SH-SY5Y (cell line): ENCODE measurements at regions not wholly inside any gene's neighbourhood (a gene's known extent, or its start where the extent isn't known, plus 50 kb on each side); places are given as distances from the start of the nearest gene placed in this dataset.

Source experiments
- GATA2 ChIP-seq: IDR thresholded peaks from 2 replicates; pipeline ENCODE4 v1.6.1; 2011; ENCODE audit warnings: mild to moderate bottlenecking, low read depth, low read length
- GATA3 ChIP-seq: IDR thresholded peaks from 2 replicates; pipeline ENCODE4 v1.6.1; 2011; ENCODE audit warnings: low read depth, mild to moderate bottlenecking, low read length, moderate library complexity

DNA sequence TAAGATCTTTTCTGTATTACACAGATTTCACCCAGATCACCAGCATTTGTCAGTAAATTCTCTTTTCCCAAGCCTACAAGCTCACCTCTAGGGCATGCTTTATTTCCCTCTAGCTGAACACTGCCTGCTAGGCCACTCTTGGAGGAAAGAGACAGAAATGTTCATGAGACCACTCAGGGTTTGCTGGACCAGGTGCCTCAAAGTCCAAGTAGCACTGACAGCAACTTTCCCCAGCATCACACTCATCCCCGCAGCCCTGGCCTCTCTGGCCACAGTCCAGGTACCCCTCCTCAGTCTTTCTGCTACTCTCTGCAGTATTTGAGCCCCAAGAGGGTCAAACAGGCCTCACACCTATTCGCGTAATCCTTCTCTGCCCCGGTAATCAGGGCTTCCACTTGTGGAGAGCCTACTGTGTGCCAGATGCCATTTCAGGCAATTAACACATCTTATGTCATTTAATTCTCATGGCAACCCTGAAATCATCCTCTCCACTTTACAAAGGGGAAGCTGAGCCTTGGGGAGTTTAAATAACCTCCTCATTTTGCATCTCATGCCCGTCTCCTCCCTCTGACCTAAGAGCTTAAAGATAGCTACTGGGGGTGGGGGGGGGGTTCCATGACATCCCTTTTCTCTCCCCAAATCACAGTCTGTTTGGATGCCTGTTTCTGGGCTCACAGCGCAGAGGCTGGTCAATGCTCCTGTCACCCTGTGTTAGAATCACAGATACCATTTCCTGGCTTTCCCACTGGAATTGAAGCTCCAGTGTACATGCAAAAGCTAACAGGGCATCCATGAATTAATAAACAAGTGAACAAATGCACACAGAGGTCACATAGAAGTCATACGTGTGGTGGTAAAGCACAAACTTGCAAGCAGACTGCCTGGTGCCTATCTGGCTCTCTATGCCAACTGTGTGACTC lies 88.5 kb downstream of the PRLHR start:
- TF ChIP-seq GATA2 (no peak), GATA3 (no peak)

DNA sequence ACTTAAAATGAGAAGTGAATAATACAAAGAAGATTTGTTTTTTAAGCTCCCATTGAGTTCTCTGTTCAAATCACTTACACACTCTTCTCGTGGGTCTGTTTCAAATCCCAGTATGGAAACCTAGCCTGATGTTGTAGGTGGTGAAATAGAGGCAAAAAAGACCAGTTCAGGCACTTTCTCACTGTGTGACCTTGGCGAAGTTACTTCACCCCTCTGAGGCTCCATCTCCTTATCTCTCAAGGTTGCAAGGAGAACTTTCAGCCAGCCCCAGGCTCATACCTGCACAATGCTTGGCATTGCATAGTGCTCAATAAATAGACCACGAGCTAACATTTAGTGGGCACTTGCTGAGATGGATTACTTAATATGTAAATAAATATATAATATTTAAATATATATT lies 90.1 kb downstream of the PRLHR start:
- TF ChIP-seq GATA2 (no peak), GATA3 (no peak)

DNA sequence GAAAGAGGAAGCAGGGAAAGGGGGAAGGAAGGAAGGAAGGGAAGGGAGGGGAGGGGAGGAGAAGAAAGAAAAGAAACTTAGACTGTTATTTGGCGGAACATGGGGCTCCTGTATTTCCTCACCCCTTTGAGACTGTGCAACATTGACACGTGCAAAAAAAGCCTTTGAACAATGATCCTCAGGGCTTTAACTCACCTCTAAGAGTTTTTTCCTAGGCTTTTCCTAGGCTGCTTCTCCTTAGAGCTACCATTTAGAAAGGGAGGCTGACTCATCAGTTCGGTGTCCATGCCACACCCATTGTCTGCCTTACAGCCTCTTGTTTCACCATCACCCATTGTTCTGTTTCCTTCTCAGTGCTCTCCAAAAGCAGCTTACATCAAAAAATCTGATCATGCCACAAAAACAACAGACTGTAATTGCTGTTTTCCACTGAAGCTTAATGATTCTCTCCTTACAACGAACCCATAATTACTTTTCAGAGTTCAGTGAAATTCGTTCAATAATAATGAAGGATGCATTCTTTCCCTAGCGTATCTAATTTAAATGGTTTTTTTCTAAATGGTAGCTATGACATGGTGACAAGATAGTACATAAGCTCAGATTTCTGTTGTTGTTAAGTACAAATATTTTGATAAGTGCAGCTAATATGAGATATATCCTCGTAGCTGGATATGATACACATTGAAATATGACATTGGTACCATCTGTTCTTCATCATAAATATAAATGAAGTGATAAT lies 90.8 kb downstream of the PRLHR start:
- no peak for TF ChIP-seq GATA2
- TF ChIP-seq GATA3, result no peak

DNA sequence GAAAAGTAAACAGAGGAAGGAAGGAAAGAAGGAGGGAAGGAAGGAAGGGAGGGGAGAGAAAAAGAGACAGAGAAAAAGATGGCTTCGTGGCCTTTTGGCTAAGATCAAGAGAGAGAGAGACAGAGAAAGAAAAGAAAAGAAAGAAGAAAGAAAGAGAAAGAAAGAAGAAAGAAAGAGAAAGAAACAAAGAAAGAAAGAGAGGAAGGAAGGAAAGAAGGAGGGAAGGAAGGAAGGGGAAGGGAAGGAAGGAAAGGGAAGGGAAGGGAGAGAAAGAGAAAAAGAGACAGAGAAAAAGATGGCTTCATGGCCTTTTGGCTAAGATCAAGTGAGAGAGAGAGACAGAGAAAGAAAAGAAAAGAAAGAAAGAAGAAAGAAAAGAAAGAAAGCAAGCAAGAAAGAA lies 91.4 kb downstream of the PRLHR start:
- TF ChIP-seq GATA2, result no peak
- TF ChIP-seq GATA3, result no peak

DNA sequence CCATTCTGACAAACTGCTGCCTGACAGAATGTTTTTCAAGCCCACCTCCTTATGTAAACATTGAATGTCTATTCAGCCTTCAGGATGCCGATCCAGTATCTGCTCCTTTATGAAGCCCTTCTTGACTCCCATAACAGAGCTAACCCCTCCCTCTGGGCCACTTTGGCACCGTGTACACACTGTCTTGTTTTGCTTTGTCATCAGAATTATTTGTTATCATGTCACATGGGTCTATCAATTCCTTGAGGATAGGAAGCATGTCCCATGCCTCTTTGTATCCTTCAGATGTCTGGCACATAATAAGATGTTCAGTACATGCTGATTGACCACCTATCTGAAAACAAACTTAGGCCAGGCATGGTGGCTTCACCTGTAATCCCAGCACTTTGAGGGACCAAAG lies 92.3 kb downstream of the PRLHR start:
- TF ChIP-seq GATA2 (no peak), GATA3 (no peak)

DNA sequence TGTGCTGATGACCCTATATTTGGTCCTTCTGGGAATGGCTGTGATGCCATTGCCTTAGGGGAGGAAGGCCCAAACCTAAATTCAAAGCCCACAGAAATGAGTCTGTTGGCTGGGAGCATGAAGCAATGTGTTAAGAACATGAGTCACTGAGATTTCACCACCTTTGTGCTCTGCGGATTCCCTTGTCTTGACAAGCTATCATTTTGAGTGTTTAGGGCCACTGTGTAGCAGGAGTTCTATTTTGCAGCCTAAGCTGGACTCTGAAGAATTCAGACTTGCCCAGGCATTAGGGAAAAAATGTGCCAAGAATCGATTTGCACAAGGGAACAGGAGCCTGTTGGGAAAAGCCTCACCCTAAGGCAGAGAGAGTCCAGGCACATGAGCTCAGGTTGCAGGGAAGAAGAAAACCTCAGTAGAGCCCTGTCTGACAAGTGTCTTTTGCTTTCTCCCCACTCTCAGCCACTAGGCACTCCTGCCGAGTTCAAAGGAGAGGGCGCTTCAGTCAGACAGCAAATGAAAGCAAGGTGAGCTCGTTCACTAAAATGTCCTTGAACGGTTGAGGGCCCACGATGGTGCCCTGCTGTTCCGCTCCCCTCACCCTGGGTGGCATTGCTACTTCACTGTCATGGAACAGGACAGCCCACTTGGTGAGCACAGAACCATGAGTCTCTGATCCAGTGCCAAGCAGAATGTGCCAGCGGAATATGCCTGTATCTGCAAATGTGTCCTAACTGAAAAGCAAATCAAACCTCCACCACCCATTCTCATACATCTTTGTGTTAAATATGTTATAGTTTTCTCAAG lies 93.6 kb downstream of the PRLHR start:
- no peak for TF ChIP-seq GATA2
- no peak for TF ChIP-seq GATA3

DNA sequence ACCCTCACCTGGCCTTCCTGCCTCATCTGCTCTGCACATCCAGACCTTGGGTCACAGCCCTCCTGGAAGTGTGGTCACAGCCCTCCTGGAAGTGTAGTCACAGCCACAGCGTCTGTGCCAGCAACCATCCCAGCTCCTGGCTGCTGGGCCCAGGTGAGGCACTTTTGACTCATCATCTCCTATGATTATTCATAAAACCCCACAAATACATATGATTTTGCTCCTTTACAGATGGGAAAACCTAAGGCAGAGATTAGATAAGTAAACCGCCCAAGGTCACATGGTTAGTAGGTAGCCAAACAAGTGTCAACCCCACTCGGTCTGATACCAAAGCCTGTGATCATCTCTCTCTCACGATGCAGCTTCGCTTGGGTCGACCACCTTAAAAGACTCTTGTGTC lies 94.3 kb downstream of the PRLHR start:
- TF ChIP-seq GATA2 (no peak), GATA3 (no peak)

DNA sequence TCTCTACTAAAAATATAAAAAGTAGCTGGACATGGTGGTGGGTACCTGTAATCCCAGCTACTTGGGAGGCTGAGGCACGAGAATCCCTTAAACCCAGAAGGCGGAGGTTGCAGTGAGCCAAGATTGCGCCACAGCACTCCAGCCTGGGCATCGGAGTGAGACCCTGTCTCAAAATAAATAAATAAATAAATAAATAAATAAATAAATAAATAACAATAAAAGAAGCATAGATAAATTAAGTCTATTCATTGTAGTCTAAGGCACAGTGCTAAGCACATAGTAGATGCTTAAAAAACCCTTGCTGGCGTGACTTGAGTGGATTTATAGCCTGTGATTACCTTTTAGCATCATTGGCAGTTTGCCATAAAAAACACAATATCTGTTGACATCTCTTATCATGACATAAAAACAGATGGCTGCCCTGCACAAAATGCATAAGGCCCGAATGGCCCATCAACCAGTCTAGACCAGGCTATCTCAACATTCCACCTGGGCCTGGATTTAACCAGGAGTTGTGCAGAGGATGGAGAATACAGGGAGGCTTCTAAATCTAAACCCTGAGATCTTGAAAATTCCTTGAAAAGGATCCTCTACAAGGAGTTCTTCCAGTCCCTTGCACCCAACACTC lies 94.9 kb downstream of the PRLHR start:
- TF ChIP-seq GATA3, result peak; percentile 50; the same call in 1 of the 2 replicates
- peak; percentile 88 for TF ChIP-seq GATA2

DNA sequence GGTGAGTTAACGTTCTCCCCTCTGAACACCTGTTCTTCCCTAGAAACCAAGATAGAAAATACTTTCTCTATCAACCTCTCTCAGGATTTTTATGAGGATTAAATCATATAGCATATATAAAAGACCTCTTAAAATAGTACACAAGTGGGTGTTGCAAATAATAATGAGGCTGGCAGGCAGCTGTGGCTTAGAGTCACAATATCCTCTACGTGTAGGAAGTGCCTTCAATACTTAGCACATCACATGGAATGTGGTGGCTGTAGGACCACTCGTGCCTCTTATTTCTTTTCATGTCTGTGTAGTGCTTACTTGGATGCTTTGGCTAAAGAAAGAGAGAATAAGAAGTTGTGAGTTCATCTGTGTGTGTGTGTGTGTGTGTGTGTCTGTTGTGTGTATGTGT lies 96.3 kb downstream of the PRLHR start:
- no peak for TF ChIP-seq GATA2
- TF ChIP-seq GATA3, result no peak

DNA sequence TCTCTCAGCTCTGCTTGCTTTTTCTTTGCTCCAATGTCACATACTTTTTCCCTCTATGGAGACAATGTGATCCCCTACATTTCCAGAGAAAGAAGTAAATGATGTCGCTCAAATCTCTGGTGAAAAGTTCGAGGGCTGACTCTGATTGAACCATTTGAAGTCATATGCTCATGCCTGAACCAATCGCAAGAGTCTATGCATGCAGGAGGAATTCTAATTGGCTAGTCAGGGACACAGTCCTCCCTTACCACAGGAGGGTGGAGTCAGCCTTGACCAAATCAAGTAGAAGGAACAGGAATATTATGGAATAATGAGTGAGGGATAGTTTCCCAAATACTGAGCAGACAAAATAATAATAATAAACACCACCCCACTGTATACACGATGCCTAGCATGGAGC lies 96.8 kb downstream of the PRLHR start:
- TF ChIP-seq GATA2, result no peak
- TF ChIP-seq GATA3, result no peak

DNA sequence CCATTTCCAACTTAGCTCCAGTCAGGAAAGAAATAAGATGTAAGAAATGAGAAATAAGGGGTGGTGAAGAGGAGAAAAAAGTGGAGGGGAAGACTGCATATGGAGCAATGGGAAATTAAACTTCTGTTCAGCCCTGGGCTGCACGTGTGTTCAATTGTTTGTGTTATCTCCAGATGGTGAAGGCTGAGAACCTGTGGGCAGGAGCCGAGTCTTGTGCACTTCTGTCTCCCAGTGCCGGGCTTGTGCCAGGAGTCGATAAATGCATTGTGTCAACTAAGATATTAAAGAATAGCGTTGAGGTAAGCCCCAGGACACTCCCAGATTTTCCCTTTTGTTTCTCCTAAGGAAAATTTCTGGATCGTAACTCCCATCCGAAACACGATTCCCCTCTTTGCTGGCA lies 98.2 kb downstream of the PRLHR start:
- TF ChIP-seq GATA2 (0 out of 2 replicates have a peak, but pooled peaks have one; percentile 9), GATA3 (no peak)

DNA sequence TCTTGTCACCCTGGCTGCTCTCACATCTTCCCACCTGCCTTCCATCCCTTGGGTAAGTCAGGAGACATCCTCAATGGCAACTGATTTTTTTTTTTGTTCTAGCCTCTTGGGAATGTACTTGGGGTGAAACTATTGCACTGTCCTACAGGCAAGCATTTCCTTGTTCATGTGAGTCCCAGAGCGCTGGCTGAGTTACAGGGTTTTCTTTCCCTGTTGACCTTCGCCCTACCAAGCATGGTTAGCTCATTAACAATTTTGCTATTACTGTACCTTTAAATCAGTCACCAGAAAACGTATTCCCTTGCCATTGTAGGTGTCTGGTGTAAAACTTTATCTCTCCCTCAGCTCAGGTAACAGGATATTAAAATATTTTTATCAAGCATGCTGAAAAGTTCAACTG lies 98.9 kb downstream of the PRLHR start:
- TF ChIP-seq GATA2, result no peak
- TF ChIP-seq GATA3, result no peak

DNA sequence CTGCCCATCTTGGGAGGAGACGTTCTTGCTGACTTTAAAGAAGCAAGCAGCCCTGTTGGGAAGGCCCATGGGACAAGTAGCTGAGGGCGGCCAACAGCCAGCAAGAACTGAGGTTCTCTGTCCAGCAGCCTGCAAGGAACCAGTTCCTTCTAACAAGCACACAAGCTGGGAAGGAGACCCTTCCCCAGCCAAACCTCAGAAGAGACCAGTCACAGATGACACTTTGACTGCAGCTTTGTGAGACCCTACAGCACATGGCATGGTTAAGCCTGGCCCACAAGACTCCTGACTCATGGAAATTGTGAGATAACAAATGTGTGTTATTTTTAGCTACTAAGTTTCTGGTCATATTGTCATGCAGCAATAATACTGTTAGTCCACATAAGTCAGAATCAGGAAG lies 99.9 kb downstream of the PRLHR start:
- TF ChIP-seq GATA3 (no peak), GATA2 (no peak)

DNA sequence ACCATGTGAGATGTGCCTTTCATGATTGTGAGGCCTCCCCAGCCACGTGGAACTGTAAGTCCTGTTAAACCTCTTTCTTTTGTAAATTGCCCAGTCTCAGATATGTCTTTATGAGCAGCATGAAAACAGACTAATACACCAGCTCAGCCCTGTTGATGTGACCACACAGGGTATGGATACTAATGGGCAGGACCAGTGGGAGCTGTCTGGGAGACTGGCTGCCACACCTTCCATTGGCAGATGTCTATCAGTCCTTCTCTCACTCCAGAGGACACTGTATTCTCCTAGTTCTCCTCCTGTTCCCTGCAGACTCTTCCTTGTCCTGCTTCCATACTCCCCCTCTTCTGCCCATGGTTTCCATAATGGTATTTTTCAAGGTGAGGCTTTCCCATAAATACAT lies 104.4 kb downstream of the PRLHR start:
- TF ChIP-seq GATA3 (no peak), GATA2 (no peak)
